ENCODE measurements at regions not wholly inside any gene's neighbourhood (a gene's known extent, or its start where the extent isn't known, plus 50 kb on each side); places are given as distances from the start of the nearest gene placed in this dataset.

- TF ChIP-seq POLR2A (IDR thresholded peaks at IDR 0.05; ENCODE audit: low read depth, low read length) (no peak), POLR2AphosphoS5 (IDR thresholded peaks at IDR 0.05; ENCODE audit: low read depth, low read length) (no peak), TAF1 (IDR thresholded peaks at IDR 0.05; ENCODE audit: borderline replicate concordance, low read depth, low read length) (no peak)
These were observed 66.9 kb upstream of the SESN3 start for GRCh38 chr11:95297680-95298452.
